SK-N-MC (cell line): ENCODE measurements at regions not wholly inside any gene's neighbourhood (a gene's known extent, or its start where the extent isn't known, plus 50 kb on each side); places are given as distances from the start of the nearest gene placed in this dataset.

Experiments
- EZH2 ChIP-seq: fragments of 200-600 bp; sonication (generic); IDR thresholded peaks from one replicate; pipeline ENCODE4 v1.6.1; 2017; ENCODE audit warnings: antibody characterized with exemption
- FOXP2 ChIP-seq: optimal IDR thresholded peaks from 2 replicates; pipeline ENCODE3; 2011; ENCODE audit warnings: mild to moderate bottlenecking, moderate library complexity; ENCODE audit not compliant: insufficient read depth; ENCODE audit errors: extremely low read length, control extremely low read depth
- POLR2AphosphoS5 ChIP-seq: IDR thresholded peaks from 2 replicates; pipeline ENCODE4 v1.6.1; 2012; ENCODE audit warnings: mild to moderate bottlenecking, low read depth, low read length, borderline replicate concordance

GRCh38 chr18:38644875-38645641 is 1079.5 kb upstream of the CELF4 start:
- TF ChIP-seq POLR2AphosphoS5 (no peak), FOXP2 (no peak), EZH2 (no peak)
